Left ventricle myocardium inferior (tissue), 1 donor: ENCODE measurements at regions not wholly inside any gene's neighbourhood (a gene's known extent, or its start where the extent isn't known, plus 50 kb on each side); places are given as distances from the start of the nearest gene placed in this dataset.

Source experiments
- DNase-seq: peaks from one replicate; pipeline ENCODE4 v3.0.0-alpha.2; 2020
- H3K27ac ChIP-seq: fragments of 200-600 bp; replicated peaks from 2 replicates; pipeline ENCODE4 v1.8.0; 2021
- H3K27me3 ChIP-seq: fragments of 200-600 bp; 2 replicates; pipeline ENCODE4 v1.8.0; 2021; ENCODE audit warnings: low read depth
- H3K36me3 ChIP-seq: fragments of 200-600 bp; 2 replicates; pipeline ENCODE4 v1.8.0; 2021
- H3K4me1 ChIP-seq: fragments of 200-600 bp; 2 replicates; pipeline ENCODE4 v1.8.0; 2021
- H3K4me3 ChIP-seq: fragments of 200-600 bp; 2 replicates; pipeline ENCODE4 v1.8.0; 2021; ENCODE audit warnings: mild to moderate bottlenecking, moderate library complexity
- H3K9me3 ChIP-seq: fragments of 200-600 bp; replicated peaks from 2 replicates; pipeline ENCODE4 v1.8.0; 2021
- intact Hi-C: fragments of 100-400 bp; cut with micrococcal nuclease; formaldehyde crosslinking; loops from one replicate; pipeline ENCODE4 v1.11.0; 2022
- TF ChIP-seq, protein P1 (sequence below): fragments of 200-600 bp; IDR thresholded peaks from 2 replicates; pipeline ENCODE4 v1.8.0; 2021; ENCODE audit warnings: antibody characterized with exemption, mild to moderate bottlenecking, borderline replicate concordance
- donor health status: DM: no; HTN: yes; CAD: no; lungs with severe emphysema.

DNA sequence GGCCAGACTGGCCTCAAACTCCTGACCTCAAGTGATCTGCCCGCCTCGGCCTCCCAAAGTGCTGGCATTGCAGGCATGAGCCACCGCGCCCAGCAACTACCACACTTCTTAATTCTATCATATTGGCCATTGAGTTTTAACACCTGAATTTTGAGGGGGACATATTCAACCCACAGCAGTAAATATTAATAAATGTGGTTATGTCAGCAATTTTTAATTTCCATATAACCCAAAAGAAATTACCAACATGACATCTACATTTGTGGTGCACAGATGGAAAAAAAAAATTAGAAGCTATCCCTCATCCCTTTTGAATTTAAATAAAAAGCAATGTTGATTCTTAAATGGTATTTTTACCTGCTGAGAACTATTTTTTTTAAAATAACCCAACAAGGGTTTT is 88.7 kb downstream of the SLITRK6 start:
- Histone ChIP-seq H3K9me3 (no peaks in the 10 kb centered on the region), H3K4me1 (no peaks in the 10 kb centered on the region), H3K27ac (no peak overlapping the region), H3K27me3 (no peaks in the 10 kb centered on the region), H3K4me3 (no peak overlapping the region), H3K36me3 (no peaks in the 10 kb centered on the region)
- intact Hi-C loops: no loop called here
- TF ChIP-seq, protein P1, sequence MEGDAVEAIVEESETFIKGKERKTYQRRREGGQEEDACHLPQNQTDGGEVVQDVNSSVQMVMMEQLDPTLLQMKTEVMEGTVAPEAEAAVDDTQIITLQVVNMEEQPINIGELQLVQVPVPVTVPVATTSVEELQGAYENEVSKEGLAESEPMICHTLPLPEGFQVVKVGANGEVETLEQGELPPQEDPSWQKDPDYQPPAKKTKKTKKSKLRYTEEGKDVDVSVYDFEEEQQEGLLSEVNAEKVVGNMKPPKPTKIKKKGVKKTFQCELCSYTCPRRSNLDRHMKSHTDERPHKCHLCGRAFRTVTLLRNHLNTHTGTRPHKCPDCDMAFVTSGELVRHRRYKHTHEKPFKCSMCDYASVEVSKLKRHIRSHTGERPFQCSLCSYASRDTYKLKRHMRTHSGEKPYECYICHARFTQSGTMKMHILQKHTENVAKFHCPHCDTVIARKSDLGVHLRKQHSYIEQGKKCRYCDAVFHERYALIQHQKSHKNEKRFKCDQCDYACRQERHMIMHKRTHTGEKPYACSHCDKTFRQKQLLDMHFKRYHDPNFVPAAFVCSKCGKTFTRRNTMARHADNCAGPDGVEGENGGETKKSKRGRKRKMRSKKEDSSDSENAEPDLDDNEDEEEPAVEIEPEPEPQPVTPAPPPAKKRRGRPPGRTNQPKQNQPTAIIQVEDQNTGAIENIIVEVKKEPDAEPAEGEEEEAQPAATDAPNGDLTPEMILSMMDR: no peak
- DNase-seq: no peak

DNA sequence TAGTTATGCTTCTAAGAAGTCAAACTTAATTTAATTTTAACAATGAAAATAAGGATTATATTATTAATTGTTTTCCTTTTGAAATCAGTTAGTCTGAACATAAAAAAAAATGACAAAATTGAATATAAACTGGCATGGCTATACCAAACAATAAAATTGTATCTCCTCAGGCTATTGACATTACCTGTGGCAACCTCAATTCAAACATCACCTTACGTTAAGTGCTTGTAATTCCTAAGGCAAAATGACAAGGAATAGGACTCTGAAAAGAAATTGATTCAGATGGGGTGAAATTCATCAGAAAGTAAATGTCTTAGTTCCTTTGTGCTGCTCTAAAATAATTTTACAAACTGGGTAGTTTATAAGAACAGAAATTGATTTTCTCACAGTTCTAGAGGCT is 89.5 kb downstream of the SLITRK6 start:
- TF ChIP-seq, protein P1: no peak
- DNase-seq: no peak
- Histone ChIP-seq H3K4me3 (no peak overlapping the region), H3K9me3 (no peaks in the 10 kb centered on the region), H3K27ac (no peak overlapping the region), H3K4me1 (no peaks in the 10 kb centered on the region), H3K27me3 (no peaks in the 10 kb centered on the region), H3K36me3 (no peaks in the 10 kb centered on the region)
- intact Hi-C loops: no loop called here

DNA sequence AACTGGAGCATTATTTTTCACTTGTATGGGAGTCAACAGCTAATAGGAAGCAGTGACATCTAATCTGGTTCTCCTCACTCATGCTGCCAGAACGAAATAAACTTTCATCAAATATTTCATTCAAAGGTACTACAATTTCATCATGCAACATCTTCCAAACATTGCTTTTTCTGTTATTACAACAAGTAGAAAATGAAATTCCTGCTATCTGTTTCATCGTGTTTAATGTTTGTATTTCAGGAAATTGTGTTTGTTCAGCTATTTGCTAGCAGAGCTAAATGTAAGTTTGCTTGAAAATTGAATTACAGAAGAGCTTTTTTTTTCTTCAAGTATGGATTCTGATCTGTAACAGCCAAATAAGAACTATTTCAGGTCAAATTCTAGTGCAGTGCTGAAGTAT is 90.1 kb downstream of the SLITRK6 start:
- intact Hi-C loops: no loop called here
- no peak overlapping the region for H3K27ac ChIP-seq
- no peaks in the 10 kb centered on the region for H3K27me3 ChIP-seq
- H3K9me3 ChIP-seq: no peaks in the 10 kb centered on the region
- H3K36me3 ChIP-seq: no peaks in the 10 kb centered on the region
- no peaks in the 10 kb centered on the region for H3K4me1 ChIP-seq
- TF ChIP-seq, protein P1: no peak
- H3K4me3 ChIP-seq: no peak overlapping the region
- no peak for DNase-seq

DNA sequence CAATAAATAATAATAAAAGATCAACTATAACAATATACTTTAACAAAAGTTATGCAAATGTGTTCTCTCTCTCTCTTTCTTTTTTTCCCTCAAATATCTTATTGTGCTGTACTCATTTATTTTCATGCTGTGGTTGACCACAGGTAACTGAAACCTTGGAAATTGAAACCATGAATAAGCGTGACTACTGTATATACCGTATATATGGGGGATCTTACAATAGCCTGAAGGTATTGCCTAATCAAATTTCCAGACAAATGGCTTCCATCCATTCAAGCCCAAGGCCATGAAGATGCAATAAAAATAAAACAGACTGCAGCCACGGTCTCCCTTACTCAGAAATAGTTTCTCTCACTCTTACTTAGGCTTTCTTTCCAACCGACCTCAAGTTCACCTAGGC is 98.3 kb downstream of the SLITRK6 start:
- Histone ChIP-seq H3K36me3 (no peaks in the 10 kb centered on the region), H3K4me1 (no peaks in the 10 kb centered on the region), H3K9me3 (peaks cover 48% of the 10 kb centered on the region), H3K27me3 (no peaks in the 10 kb centered on the region), H3K4me3 (no peak overlapping the region), H3K27ac (no peak overlapping the region)
- TF ChIP-seq, protein P1: no peak
- intact Hi-C loops: no loop called here
- DNase-seq: no peak

DNA sequence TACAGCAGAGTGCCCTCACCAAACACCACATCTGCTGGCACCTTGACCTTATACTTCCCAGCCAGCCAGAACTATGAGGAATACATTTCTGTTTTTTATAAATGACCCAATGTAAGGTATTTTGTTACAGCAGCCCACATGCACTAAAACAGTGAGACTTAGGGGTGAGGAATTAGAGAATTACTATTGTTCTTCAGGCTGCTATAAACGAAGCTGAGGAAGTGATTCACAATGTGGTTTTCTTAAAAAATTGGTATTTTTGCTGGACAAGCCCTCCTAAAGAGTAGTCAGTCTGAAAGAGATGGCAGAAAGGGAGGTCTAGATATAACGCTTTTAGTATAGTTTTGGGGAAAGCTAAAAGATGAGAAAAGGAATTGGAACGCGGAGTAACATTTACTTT is 101.0 kb downstream of the SLITRK6 start:
- H3K36me3 ChIP-seq: no peaks in the 10 kb centered on the region
- no peaks in the 10 kb centered on the region for H3K27me3 ChIP-seq
- intact Hi-C loops: no loop called here
- no peaks in the 10 kb centered on the region for H3K4me1 ChIP-seq
- H3K27ac ChIP-seq: no peak overlapping the region
- TF ChIP-seq, protein P1: no peak
- no peak overlapping the region for H3K4me3 ChIP-seq
- no peak for DNase-seq
- H3K9me3 ChIP-seq: peaks cover 57% of the 10 kb centered on the region

DNA sequence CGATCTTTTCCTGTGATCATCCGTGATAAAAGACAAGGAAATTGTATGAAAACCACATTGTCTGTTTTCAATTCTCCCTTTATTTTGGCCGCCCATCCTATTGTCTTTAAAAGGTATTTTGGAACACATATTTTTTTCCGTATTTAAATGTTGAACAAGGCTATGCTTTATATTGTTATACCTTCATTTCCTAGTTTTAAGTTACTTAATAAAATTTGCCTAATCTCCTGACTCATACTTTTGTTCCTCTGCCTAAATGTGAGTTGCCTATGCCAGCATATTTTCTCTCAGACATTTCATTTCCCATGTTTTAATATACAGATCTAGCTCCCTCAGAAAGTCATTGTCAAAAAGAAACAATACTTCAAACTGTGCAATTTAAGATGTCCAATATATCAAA is 104.2 kb downstream of the SLITRK6 start:
- no peaks in the 10 kb centered on the region for H3K4me1 ChIP-seq
- TF ChIP-seq, protein P1: no peak
- no peaks in the 10 kb centered on the region for H3K36me3 ChIP-seq
- H3K27ac ChIP-seq: no peak overlapping the region
- no peaks in the 10 kb centered on the region for H3K27me3 ChIP-seq
- DNase-seq: no peak
- no peak overlapping the region for H3K4me3 ChIP-seq
- intact Hi-C loops: no loop called here
- peaks cover 45% of the 10 kb centered on the region for H3K9me3 ChIP-seq
